DND-41 (cell line): ENCODE measurements at regions not wholly inside any gene's neighbourhood (a gene's known extent, or its start where the extent isn't known, plus 50 kb on each side); places are given as distances from the start of the nearest gene placed in this dataset.

Experiments used
- CTCF ChIP-seq: IDR thresholded peaks from 2 replicates; pipeline ENCODE4 v1.5.1; 2012; ENCODE audit warnings: borderline replicate concordance, low read length, moderate library complexity, mild to moderate bottlenecking; ENCODE audit not compliant: poor library complexity, severe bottlenecking; ENCODE audit errors: extremely low read depth
- EZH2 ChIP-seq: IDR thresholded peaks from 3 replicates; pipeline ENCODE4 v1.6.1; 2012; ENCODE audit warnings: borderline replicate concordance, low read depth, mild to moderate bottlenecking, moderate library complexity, low read length, inconsistent platforms; ENCODE audit not compliant: severe bottlenecking

GRCh38 chr13:59566561-59566960, 597.2 kb downstream of the DIAPH3 start:
- TF ChIP-seq CTCF (no peak), EZH2 (no peak)
